Testis (tissue), 2 donors: ENCODE measurements at regions not wholly inside any gene's neighbourhood (a gene's known extent, or its start where the extent isn't known, plus 50 kb on each side); places are given as distances from the start of the nearest gene placed in this dataset.

Source experiments
- CTCF ChIP-seq, 3 experiments: fragments of 450-650 bp in 2 of 3; fragments of 200-600 bp in 1 of 3; sonication (generic) in 1 of 3; IDR thresholded peaks; one replicate each; pipeline ENCODE4 v1.5.1; 2016 to 2019; ENCODE audit warnings: antibody characterized with exemption in 3 of 3, mild to moderate bottlenecking in 2 of 3, moderate library complexity in 1 of 3
- POLR2A ChIP-seq: fragments of 450-650 bp; IDR thresholded peaks from one replicate; pipeline ENCODE4 v1.6.1; 2017; ENCODE audit warnings: antibody characterized with exemption, mild to moderate bottlenecking, moderate library complexity

- TF ChIP-seq CTCF (IDR thresholded peaks at IDR 0.05) (no peak), POLR2A (no peak)
Observed at GRCh38 chr12:42766754-42767153, 177.2 kb upstream of the PRICKLE1 start.
